ENCODE measurements at regions not wholly inside any gene's neighbourhood (a gene's known extent, or its start where the extent isn't known, plus 50 kb on each side); places are given as distances from the start of the nearest gene placed in this dataset.
"Not testable (repeated sequence)": the region's sequence is repeated elsewhere in the genome, so short reads cannot be mapped to it uniquely, and the experiment has no call there.

GRCh38 chrX:114061226-114061625 lies 522.7 kb upstream of the HTR2C start:
- BruUV-seq (replicated peaks) = no TSS peak
- intact Hi-C loops (cut with micrococcal nuclease) = no loop called here
- Mint-ChIP-seq H3K27ac (ENCODE audit: low read depth, unreplicated experiment) (no peak overlapping the region), H3K27me3 (ENCODE audit: insufficient read depth, unreplicated experiment) (peaks cover 40% of the 10 kb centered on the region), H3K4me1 (ENCODE audit: insufficient read depth, unreplicated experiment) (peaks cover 10% of the 10 kb centered on the region), H3K9me3 (ENCODE audit: unreplicated experiment) (no peaks in the 10 kb centered on the region), H3K36me3 (ENCODE audit: insufficient read depth, unreplicated experiment) (no peaks in the 10 kb centered on the region), H3K4me3 (ENCODE audit: unreplicated experiment) (no peak overlapping the region)
- POLR2A ChIA-PET = no interaction called here
- CTCF ChIA-PET = interaction anchor here (0.6 kb wide), 1 partner anchor 170 kb away, joined by 3 read pairs; no protein-coding TSS in a partner anchor
- DNase-seq (ENCODE audit: unreplicated experiment) = no peak
- TF ChIP-seq, protein P1, sequence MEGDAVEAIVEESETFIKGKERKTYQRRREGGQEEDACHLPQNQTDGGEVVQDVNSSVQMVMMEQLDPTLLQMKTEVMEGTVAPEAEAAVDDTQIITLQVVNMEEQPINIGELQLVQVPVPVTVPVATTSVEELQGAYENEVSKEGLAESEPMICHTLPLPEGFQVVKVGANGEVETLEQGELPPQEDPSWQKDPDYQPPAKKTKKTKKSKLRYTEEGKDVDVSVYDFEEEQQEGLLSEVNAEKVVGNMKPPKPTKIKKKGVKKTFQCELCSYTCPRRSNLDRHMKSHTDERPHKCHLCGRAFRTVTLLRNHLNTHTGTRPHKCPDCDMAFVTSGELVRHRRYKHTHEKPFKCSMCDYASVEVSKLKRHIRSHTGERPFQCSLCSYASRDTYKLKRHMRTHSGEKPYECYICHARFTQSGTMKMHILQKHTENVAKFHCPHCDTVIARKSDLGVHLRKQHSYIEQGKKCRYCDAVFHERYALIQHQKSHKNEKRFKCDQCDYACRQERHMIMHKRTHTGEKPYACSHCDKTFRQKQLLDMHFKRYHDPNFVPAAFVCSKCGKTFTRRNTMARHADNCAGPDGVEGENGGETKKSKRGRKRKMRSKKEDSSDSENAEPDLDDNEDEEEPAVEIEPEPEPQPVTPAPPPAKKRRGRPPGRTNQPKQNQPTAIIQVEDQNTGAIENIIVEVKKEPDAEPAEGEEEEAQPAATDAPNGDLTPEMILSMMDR (IDR thresholded peaks at IDR 0.05; ENCODE audit: unreplicated experiment) = no peak

GRCh38 chrX:114058988-114059418 lies 524.9 kb upstream of the HTR2C start:
- H3K9me3 Mint-ChIP-seq (ENCODE audit: unreplicated experiment) = no peaks in the 10 kb centered on the region
- intact Hi-C loops (cut with micrococcal nuclease) = no loop called here
- no peak for DNase-seq (ENCODE audit: unreplicated experiment)
- POLR2A ChIA-PET = no interaction called here
- CTCF ChIA-PET = interaction anchor here (0.8 to 1.1 kb wide), 2 partner anchors 12 to 43 kb away, joined by 3 to 4 read pairs; no protein-coding TSS in a partner anchor
- H3K4me3 Mint-ChIP-seq (ENCODE audit: unreplicated experiment) = no peak overlapping the region
- H3K27ac Mint-ChIP-seq (ENCODE audit: low read depth, unreplicated experiment) = no peak overlapping the region
- H3K4me1 Mint-ChIP-seq (ENCODE audit: insufficient read depth, unreplicated experiment) = no peaks in the 10 kb centered on the region
- TF ChIP-seq, protein P1 (IDR thresholded peaks at IDR 0.05; ENCODE audit: unreplicated experiment) = no peak
- H3K27me3 Mint-ChIP-seq (ENCODE audit: insufficient read depth, unreplicated experiment) = peaks cover 45% of the 10 kb centered on the region
- H3K36me3 Mint-ChIP-seq (ENCODE audit: insufficient read depth, unreplicated experiment) = no peaks in the 10 kb centered on the region
- BruUV-seq (replicated peaks) = no TSS peak

GRCh38 chrX:114057422-114057821 lies 526.5 kb upstream of the HTR2C start:
- BruUV-seq (replicated peaks); H3K4me1 Mint-ChIP-seq (ENCODE audit: insufficient read depth, unreplicated experiment); DNase-seq (ENCODE audit: unreplicated experiment); H3K36me3 Mint-ChIP-seq (ENCODE audit: insufficient read depth, unreplicated experiment); CTCF ChIA-PET; H3K4me3 Mint-ChIP-seq (ENCODE audit: unreplicated experiment); H3K9me3 Mint-ChIP-seq (ENCODE audit: unreplicated experiment); H3K27ac Mint-ChIP-seq (ENCODE audit: low read depth, unreplicated experiment); POLR2A ChIA-PET; intact Hi-C loops (cut with micrococcal nuclease): not testable (repeated sequence)
- H3K27me3 Mint-ChIP-seq (ENCODE audit: insufficient read depth, unreplicated experiment) = peaks cover 54% of the 10 kb centered on the region

DNA sequence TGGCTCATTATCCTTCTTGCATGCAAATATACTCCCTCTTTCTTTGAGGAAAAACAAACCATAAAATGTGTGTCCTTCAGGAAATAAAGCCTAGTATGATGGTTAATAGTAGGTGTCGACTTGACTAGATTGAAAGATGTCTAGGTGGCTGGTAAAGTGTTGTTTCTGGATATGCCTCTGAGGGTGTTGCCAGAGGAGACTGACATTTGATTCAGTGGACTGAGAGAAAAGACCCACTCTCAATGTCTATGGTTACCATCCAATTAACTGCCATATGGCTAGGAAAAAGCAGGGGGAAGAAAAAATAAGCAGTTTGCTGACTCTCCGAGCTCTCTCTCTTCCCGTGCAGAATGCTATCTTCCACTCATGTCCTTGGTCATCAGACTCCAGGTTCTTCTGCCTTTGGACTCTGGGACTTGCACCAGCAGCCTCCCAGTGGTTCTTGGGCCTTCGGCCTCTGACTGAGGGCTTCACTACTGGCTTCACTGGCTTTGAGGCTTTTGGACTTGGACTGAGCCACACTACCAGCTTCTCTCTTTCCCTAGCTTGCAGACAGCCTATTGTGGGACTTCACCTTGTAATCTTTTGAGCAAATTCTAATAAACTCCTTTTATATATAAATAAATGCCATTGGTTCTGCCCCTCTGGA lies 532.1 kb upstream of the HTR2C start:
- no peak overlapping the region for H3K4me3 Mint-ChIP-seq (ENCODE audit: unreplicated experiment)
- intact Hi-C loops (cut with micrococcal nuclease) = no loop called here
- no peaks in the 10 kb centered on the region for H3K9me3 Mint-ChIP-seq (ENCODE audit: unreplicated experiment)
- DNase-seq (ENCODE audit: unreplicated experiment) = no peak
- ChIA-PET POLR2A (no interaction called here), CTCF (no interaction called here)
- H3K36me3 Mint-ChIP-seq (ENCODE audit: insufficient read depth, unreplicated experiment) = peaks cover 5% of the 10 kb centered on the region
- BruUV-seq (replicated peaks) = no TSS peak
- TF ChIP-seq, protein P1 (IDR thresholded peaks at IDR 0.05; ENCODE audit: unreplicated experiment) = no peak
- peaks cover 39% of the 10 kb centered on the region for H3K27me3 Mint-ChIP-seq (ENCODE audit: insufficient read depth, unreplicated experiment)
- H3K4me1 Mint-ChIP-seq (ENCODE audit: insufficient read depth, unreplicated experiment) = no peaks in the 10 kb centered on the region
- no peak overlapping the region for H3K27ac Mint-ChIP-seq (ENCODE audit: low read depth, unreplicated experiment)
